Endothelial cell of umbilical vein (primary cell): ENCODE measurements at regions not wholly inside any gene's neighbourhood (a gene's known extent, or its start where the extent isn't known, plus 50 kb on each side); places are given as distances from the start of the nearest gene placed in this dataset.

Experiments
- BruUV-seq: library from RNA; stranded (reverse); fragments of 400-500 nt; replicated peaks from 2 replicates; lab custom pipeline; 2021; lab: Mats Ljungman, UMichigan
- CTCF ChIA-PET: fragments of 300-600, 350-600 bp; sonication (Branson Sonifier 250); formaldehyde crosslinking; loops from one replicate; lab custom pipeline; 2021; ENCODE audit warnings: antibody characterized with exemption, inconsistent platforms; lab: Charles Lee
- POLR2A ChIA-PET: fragments of 300-600, 350-600 bp; sonication (Branson Sonifier 250); formaldehyde crosslinking; loops from one replicate; lab custom pipeline; 2021; ENCODE audit warnings: antibody characterized with exemption, inconsistent platforms; lab: Charles Lee
- DNase-seq: peaks from one replicate; pipeline ENCODE4 v3.0.0-alpha.2; 2011; ENCODE audit warnings: low read depth, low spot score
- FAIRE-seq: peaks from 2 replicates; lab custom pipeline; 2011; peaks lifted over from hg19 to GRCh38; lab: Jason Lieb, UNC
- H2AFZ ChIP-seq: 2 replicates; pipeline ENCODE4 v1.6.0; 2012; ENCODE audit warnings: low read depth, low read length, control low read depth, inconsistent platforms
- H3K27ac ChIP-seq: 2 replicates; pipeline ENCODE4 v1.5.1; 2011; ENCODE audit warnings: low read depth, mild to moderate bottlenecking, control low read depth, low read length, moderate library complexity; ENCODE audit not compliant: insufficient read depth
- H3K27me3 ChIP-seq, 2 experiments: 2 replicates each; pipeline versions ENCODE4 v1.6.0 to v1.6.1; 2011; ENCODE audit warnings: low read length in 2 of 2, mixed read lengths in 1 of 2; ENCODE audit not compliant: control insufficient read depth in 2 of 2, insufficient read depth in 2 of 2
- H3K36me3 ChIP-seq, 2 experiments: 2 replicates in 1 of 2; 3 replicates in 1 of 2; pipeline ENCODE4 v1.5.1; 2011; ENCODE audit warnings: low read length in 2 of 2, mild to moderate bottlenecking in 1 of 2, moderate library complexity in 1 of 2; ENCODE audit not compliant: control insufficient read depth in 2 of 2, insufficient read depth in 2 of 2; ENCODE audit errors: extremely low read depth in 1 of 2
- H3K4me1 ChIP-seq: 3 replicates; pipeline ENCODE4 v1.5.1; 2011; ENCODE audit warnings: mild to moderate bottlenecking, low read length; ENCODE audit not compliant: control insufficient read depth, insufficient read depth; ENCODE audit errors: extremely low read depth
- H3K4me2 ChIP-seq: 2 replicates; pipeline ENCODE4 v1.6.1; 2011; ENCODE audit warnings: low read length, control low read depth, mixed read lengths; ENCODE audit not compliant: insufficient read depth
- H3K4me3 ChIP-seq, 3 experiments: fragments of 200-600 bp in 1 of 3; sonication (generic), shearing (Covaris generic) in 1 of 3; replicated peaks in 1 of 3; 2 replicates each; pipeline ENCODE4 v1.5.1; 2011 to 2016; ENCODE audit warnings: control low read depth in 3 of 3, low read length in 3 of 3, mild to moderate bottlenecking in 2 of 3, inconsistent platforms in 1 of 3, low read depth in 1 of 3, moderate library complexity in 1 of 3; ENCODE audit not compliant: insufficient read depth in 1 of 3
- H3K79me2 ChIP-seq: 2 replicates; pipeline ENCODE4 v1.6.0; 2012; ENCODE audit warnings: low read length, inconsistent platforms; ENCODE audit not compliant: control insufficient read depth, insufficient read depth
- H3K9ac ChIP-seq: replicated peaks from 2 replicates; pipeline ENCODE3; 2011; ENCODE audit warnings: low read length, control low read depth; ENCODE audit not compliant: insufficient read depth; ENCODE audit errors: extremely low read depth
- H3K9me1 ChIP-seq: replicated peaks from 3 replicates; pipeline ENCODE4 v1.6.0; 2011; ENCODE audit warnings: mild to moderate bottlenecking, low read length; ENCODE audit not compliant: control insufficient read depth, insufficient read depth; ENCODE audit errors: extremely low read depth
- H3K9me3 ChIP-seq: replicated peaks from 2 replicates; pipeline ENCODE4 v1.5.1; 2012; ENCODE audit warnings: low read length, inconsistent platforms; ENCODE audit not compliant: control insufficient read depth, insufficient read depth
- H4K20me1 ChIP-seq: replicated peaks from 2 replicates; pipeline ENCODE3; 2011; ENCODE audit warnings: mild to moderate bottlenecking, low read length; ENCODE audit not compliant: control insufficient read depth, insufficient read depth; ENCODE audit errors: extremely low read depth
- EZH2 ChIP-seq: IDR thresholded peaks from 2 replicates; pipeline ENCODE4 v1.6.1; 2012; ENCODE audit warnings: borderline replicate concordance, low read depth, mild to moderate bottlenecking, moderate library complexity, low read length, inconsistent platforms; ENCODE audit not compliant: severe bottlenecking
- FOS ChIP-seq: IDR thresholded peaks from 2 replicates; pipeline ENCODE4 v1.6.1; 2011; ENCODE audit warnings: mild to moderate bottlenecking, low read length, moderate library complexity, borderline replicate concordance; ENCODE audit not compliant: insufficient read depth
- GATA2 ChIP-seq: IDR thresholded peaks from 2 replicates; pipeline ENCODE4 v1.7.0; 2011; ENCODE audit warnings: low read depth, mild to moderate bottlenecking, moderate library complexity, mixed read lengths, low read length; ENCODE audit not compliant: insufficient read length, insufficient read depth
- JUN ChIP-seq: IDR thresholded peaks from 2 replicates; pipeline ENCODE4 v1.6.1; 2011; ENCODE audit warnings: borderline replicate concordance, low read depth; ENCODE audit not compliant: insufficient read length, insufficient read depth
- MAX ChIP-seq: IDR thresholded peaks from 2 replicates; pipeline ENCODE4 v1.6.1; 2011; ENCODE audit not compliant: insufficient read depth, insufficient read length
- MYC ChIP-seq: IDR thresholded peaks from one replicate; pipeline ENCODE4 v1.6.1; 2011; ENCODE audit warnings: mild to moderate bottlenecking, low read depth, low read length
- POLR2A ChIP-seq: IDR thresholded peaks from 2 replicates; pipeline ENCODE4 v1.6.1; 2012; ENCODE audit warnings: low read depth, mild to moderate bottlenecking, control low read depth, low read length
- POLR2AphosphoS5 ChIP-seq: IDR thresholded peaks from 2 replicates; pipeline ENCODE4 v1.6.1; 2012; ENCODE audit warnings: low read depth, mild to moderate bottlenecking, control low read depth, low read length, moderate library complexity; ENCODE audit not compliant: insufficient read depth
- dilution Hi-C: fragments of 300-500 bp; cut with MboI; formaldehyde crosslinking; loops from one replicate; pipeline ENCODE4 v1.15.0; 2019; ENCODE audit warnings: low sequenced_read_pairs; ENCODE audit not compliant: extremely low pct_ligation_motif_present
- intact Hi-C: fragments of 100-400 bp; cut with micrococcal nuclease; formaldehyde crosslinking; loops from one replicate; pipeline ENCODE4 v1.10.0; 2022
- TF ChIP-seq, protein P1 (sequence below), 2 donors: IDR thresholded peaks; 1 replicate in 1 of 2; 2 replicates in 1 of 2; pipeline ENCODE4 v1.5.1; 2011; ENCODE audit warnings: low read length in 2 of 2, mild to moderate bottlenecking in 2 of 2, moderate library complexity in 2 of 2, control low read depth in 1 of 2, inconsistent platforms in 1 of 2, low read depth in 1 of 2; ENCODE audit not compliant: insufficient read depth in 1 of 2; ENCODE audit errors: extremely low read depth in 1 of 2

GRCh38 chr7:68734431-68734830 lies 863.8 kb upstream of the AUTS2 start:
- TF ChIP-seq MAX, result no peak
- TF ChIP-seq MYC, result no peak
- no peak for TF ChIP-seq FOS
- TF ChIP-seq, protein P1, sequence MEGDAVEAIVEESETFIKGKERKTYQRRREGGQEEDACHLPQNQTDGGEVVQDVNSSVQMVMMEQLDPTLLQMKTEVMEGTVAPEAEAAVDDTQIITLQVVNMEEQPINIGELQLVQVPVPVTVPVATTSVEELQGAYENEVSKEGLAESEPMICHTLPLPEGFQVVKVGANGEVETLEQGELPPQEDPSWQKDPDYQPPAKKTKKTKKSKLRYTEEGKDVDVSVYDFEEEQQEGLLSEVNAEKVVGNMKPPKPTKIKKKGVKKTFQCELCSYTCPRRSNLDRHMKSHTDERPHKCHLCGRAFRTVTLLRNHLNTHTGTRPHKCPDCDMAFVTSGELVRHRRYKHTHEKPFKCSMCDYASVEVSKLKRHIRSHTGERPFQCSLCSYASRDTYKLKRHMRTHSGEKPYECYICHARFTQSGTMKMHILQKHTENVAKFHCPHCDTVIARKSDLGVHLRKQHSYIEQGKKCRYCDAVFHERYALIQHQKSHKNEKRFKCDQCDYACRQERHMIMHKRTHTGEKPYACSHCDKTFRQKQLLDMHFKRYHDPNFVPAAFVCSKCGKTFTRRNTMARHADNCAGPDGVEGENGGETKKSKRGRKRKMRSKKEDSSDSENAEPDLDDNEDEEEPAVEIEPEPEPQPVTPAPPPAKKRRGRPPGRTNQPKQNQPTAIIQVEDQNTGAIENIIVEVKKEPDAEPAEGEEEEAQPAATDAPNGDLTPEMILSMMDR (IDR thresholded peaks at IDR 0.05; ENCODE audit: extremely low read depth in 1 of 2, insufficient read depth in 1 of 2, low read depth in 1 of 2, low read length in 2 of 2), result no peak
- TF ChIP-seq POLR2A, result no peak
- no peak for TF ChIP-seq GATA2
- TF ChIP-seq POLR2AphosphoS5, result no peak
- no peak for TF ChIP-seq JUN
- no peak for TF ChIP-seq EZH2
- Histone ChIP-seq H2AFZ (no peak overlapping the region), H3K4me1 (no peaks in the 10 kb centered on the region), H3K79me2 (no peaks in the 10 kb centered on the region), H3K27ac (no peak overlapping the region), H3K9ac (no peak overlapping the region), H3K4me2 (no peak overlapping the region), H3K9me3 (peaks cover 1% of the 10 kb centered on the region), H3K36me3 (no peaks in the 10 kb centered on the region), H3K9me1 (no peaks in the 10 kb centered on the region), H3K27me3 (no peaks in the 10 kb centered on the region), H4K20me1 (no peaks in the 10 kb centered on the region), H3K4me3 (no peak overlapping the region)
- dilution Hi-C loops (no loop called here), intact Hi-C loops (no loop called here)
- ChIA-PET POLR2A (no interaction called here), CTCF (no interaction called here)
- DNase-seq (no peak), FAIRE-seq (no peak)
- BruUV-seq, result no TSS peak
